Endothelial cell of umbilical vein (primary cell): ENCODE measurements at regions not wholly inside any gene's neighbourhood (a gene's known extent, or its start where the extent isn't known, plus 50 kb on each side); places are given as distances from the start of the nearest gene placed in this dataset.

Source experiments
- BruUV-seq: library from RNA; stranded (reverse); fragments of 400-500 nt; replicated peaks from 2 replicates; lab custom pipeline; 2021; lab: Mats Ljungman, UMichigan
- CTCF ChIA-PET: fragments of 300-600, 350-600 bp; sonication (Branson Sonifier 250); formaldehyde crosslinking; loops from one replicate; lab custom pipeline; 2021; ENCODE audit warnings: antibody characterized with exemption, inconsistent platforms; lab: Charles Lee
- POLR2A ChIA-PET: fragments of 300-600, 350-600 bp; sonication (Branson Sonifier 250); formaldehyde crosslinking; loops from one replicate; lab custom pipeline; 2021; ENCODE audit warnings: antibody characterized with exemption, inconsistent platforms; lab: Charles Lee
- DNase-seq: peaks from one replicate; pipeline ENCODE4 v3.0.0-alpha.2; 2011; ENCODE audit warnings: low read depth, low spot score
- FAIRE-seq: peaks from 2 replicates; lab custom pipeline; 2011; peaks lifted over from hg19 to GRCh38; lab: Jason Lieb, UNC
- H2AFZ ChIP-seq: 2 replicates; pipeline ENCODE4 v1.6.0; 2012; ENCODE audit warnings: low read depth, low read length, control low read depth, inconsistent platforms
- H3K27ac ChIP-seq: 2 replicates; pipeline ENCODE4 v1.5.1; 2011; ENCODE audit warnings: low read depth, mild to moderate bottlenecking, control low read depth, low read length, moderate library complexity; ENCODE audit not compliant: insufficient read depth
- H3K27me3 ChIP-seq, 2 experiments: 2 replicates each; pipeline versions ENCODE4 v1.6.0 to v1.6.1; 2011; ENCODE audit warnings: low read length in 2 of 2, mixed read lengths in 1 of 2; ENCODE audit not compliant: control insufficient read depth in 2 of 2, insufficient read depth in 2 of 2
- H3K36me3 ChIP-seq, 2 experiments: 2 replicates in 1 of 2; 3 replicates in 1 of 2; pipeline ENCODE4 v1.5.1; 2011; ENCODE audit warnings: low read length in 2 of 2, mild to moderate bottlenecking in 1 of 2, moderate library complexity in 1 of 2; ENCODE audit not compliant: control insufficient read depth in 2 of 2, insufficient read depth in 2 of 2; ENCODE audit errors: extremely low read depth in 1 of 2
- H3K4me1 ChIP-seq: 3 replicates; pipeline ENCODE4 v1.5.1; 2011; ENCODE audit warnings: mild to moderate bottlenecking, low read length; ENCODE audit not compliant: control insufficient read depth, insufficient read depth; ENCODE audit errors: extremely low read depth
- H3K4me2 ChIP-seq: 2 replicates; pipeline ENCODE4 v1.6.1; 2011; ENCODE audit warnings: low read length, control low read depth, mixed read lengths; ENCODE audit not compliant: insufficient read depth
- H3K4me3 ChIP-seq, 3 experiments: fragments of 200-600 bp in 1 of 3; sonication (generic), shearing (Covaris generic) in 1 of 3; replicated peaks in 1 of 3; 2 replicates each; pipeline ENCODE4 v1.5.1; 2011 to 2016; ENCODE audit warnings: control low read depth in 3 of 3, low read length in 3 of 3, mild to moderate bottlenecking in 2 of 3, inconsistent platforms in 1 of 3, low read depth in 1 of 3, moderate library complexity in 1 of 3; ENCODE audit not compliant: insufficient read depth in 1 of 3
- H3K79me2 ChIP-seq: 2 replicates; pipeline ENCODE4 v1.6.0; 2012; ENCODE audit warnings: low read length, inconsistent platforms; ENCODE audit not compliant: control insufficient read depth, insufficient read depth
- H3K9ac ChIP-seq: replicated peaks from 2 replicates; pipeline ENCODE3; 2011; ENCODE audit warnings: low read length, control low read depth; ENCODE audit not compliant: insufficient read depth; ENCODE audit errors: extremely low read depth
- H3K9me1 ChIP-seq: replicated peaks from 3 replicates; pipeline ENCODE4 v1.6.0; 2011; ENCODE audit warnings: mild to moderate bottlenecking, low read length; ENCODE audit not compliant: control insufficient read depth, insufficient read depth; ENCODE audit errors: extremely low read depth
- H3K9me3 ChIP-seq: replicated peaks from 2 replicates; pipeline ENCODE4 v1.5.1; 2012; ENCODE audit warnings: low read length, inconsistent platforms; ENCODE audit not compliant: control insufficient read depth, insufficient read depth
- H4K20me1 ChIP-seq: replicated peaks from 2 replicates; pipeline ENCODE3; 2011; ENCODE audit warnings: mild to moderate bottlenecking, low read length; ENCODE audit not compliant: control insufficient read depth, insufficient read depth; ENCODE audit errors: extremely low read depth
- CTCF ChIP-seq, 2 donors: IDR thresholded peaks; 1 replicate in 1 of 2; 2 replicates in 1 of 2; pipeline ENCODE4 v1.5.1; 2011; ENCODE audit warnings: low read length in 2 of 2, mild to moderate bottlenecking in 2 of 2, moderate library complexity in 2 of 2, control low read depth in 1 of 2, inconsistent platforms in 1 of 2, low read depth in 1 of 2; ENCODE audit not compliant: insufficient read depth in 1 of 2; ENCODE audit errors: extremely low read depth in 1 of 2
- EZH2 ChIP-seq: IDR thresholded peaks from 2 replicates; pipeline ENCODE4 v1.6.1; 2012; ENCODE audit warnings: borderline replicate concordance, low read depth, mild to moderate bottlenecking, moderate library complexity, low read length, inconsistent platforms; ENCODE audit not compliant: severe bottlenecking
- FOS ChIP-seq: IDR thresholded peaks from 2 replicates; pipeline ENCODE4 v1.6.1; 2011; ENCODE audit warnings: mild to moderate bottlenecking, low read length, moderate library complexity, borderline replicate concordance; ENCODE audit not compliant: insufficient read depth
- GATA2 ChIP-seq: IDR thresholded peaks from 2 replicates; pipeline ENCODE4 v1.7.0; 2011; ENCODE audit warnings: low read depth, mild to moderate bottlenecking, moderate library complexity, mixed read lengths, low read length; ENCODE audit not compliant: insufficient read length, insufficient read depth
- JUN ChIP-seq: IDR thresholded peaks from 2 replicates; pipeline ENCODE4 v1.6.1; 2011; ENCODE audit warnings: borderline replicate concordance, low read depth; ENCODE audit not compliant: insufficient read length, insufficient read depth
- MAX ChIP-seq: IDR thresholded peaks from 2 replicates; pipeline ENCODE4 v1.6.1; 2011; ENCODE audit not compliant: insufficient read depth, insufficient read length
- MYC ChIP-seq: IDR thresholded peaks from one replicate; pipeline ENCODE4 v1.6.1; 2011; ENCODE audit warnings: mild to moderate bottlenecking, low read depth, low read length
- POLR2A ChIP-seq: IDR thresholded peaks from 2 replicates; pipeline ENCODE4 v1.6.1; 2012; ENCODE audit warnings: low read depth, mild to moderate bottlenecking, control low read depth, low read length
- POLR2AphosphoS5 ChIP-seq: IDR thresholded peaks from 2 replicates; pipeline ENCODE4 v1.6.1; 2012; ENCODE audit warnings: low read depth, mild to moderate bottlenecking, control low read depth, low read length, moderate library complexity; ENCODE audit not compliant: insufficient read depth
- dilution Hi-C: fragments of 300-500 bp; cut with MboI; formaldehyde crosslinking; loops from one replicate; pipeline ENCODE4 v1.15.0; 2019; ENCODE audit warnings: low sequenced_read_pairs; ENCODE audit not compliant: extremely low pct_ligation_motif_present
- intact Hi-C: fragments of 100-400 bp; cut with micrococcal nuclease; formaldehyde crosslinking; loops from one replicate; pipeline ENCODE4 v1.10.0; 2022

GRCh38 chr13:37303606-37304005 lies 198.1 kb upstream of the CSNK1A1L start:
- no peak for FAIRE-seq
- Histone ChIP-seq H3K9me1 (no peaks in the 10 kb centered on the region), H3K9ac (no peak overlapping the region), H3K4me2 (no peak overlapping the region), H3K4me3 (no peak overlapping the region), H2AFZ (no peak overlapping the region), H3K27ac (no peak overlapping the region), H3K4me1 (peaks cover 8% of the 10 kb centered on the region), H3K27me3 (no peaks in the 10 kb centered on the region), H3K36me3 (no peaks in the 10 kb centered on the region), H3K79me2 (no peaks in the 10 kb centered on the region), H3K9me3 (no peaks in the 10 kb centered on the region), H4K20me1 (no peaks in the 10 kb centered on the region)
- TF ChIP-seq EZH2 (no peak), MYC (no peak), GATA2 (no peak), MAX (no peak), FOS (no peak), JUN (no peak), POLR2A (no peak), POLR2AphosphoS5 (no peak), CTCF (IDR thresholded peaks at IDR 0.05; ENCODE audit: extremely low read depth in 1 of 2, insufficient read depth in 1 of 2, low read depth in 1 of 2, low read length in 2 of 2) (no peak)
- DNase-seq = no peak
- intact Hi-C loops = no loop called here
- POLR2A ChIA-PET = no interaction called here
- CTCF ChIA-PET = interaction anchor here (1.1 kb wide), 1 partner anchor 15 kb away, joined by 3 read pairs; no protein-coding TSS in a partner anchor
- BruUV-seq = no TSS peak
- dilution Hi-C loops = no loop called here
